Liver (tissue), 3 donors: ENCODE measurements at regions not wholly inside any gene's neighbourhood (a gene's known extent, or its start where the extent isn't known, plus 50 kb on each side); places are given as distances from the start of the nearest gene placed in this dataset.

Experiments used
- ATF3 ChIP-seq: IDR thresholded peaks from 2 replicates; pipeline ENCODE4 v1.6.1; 2016; ENCODE audit warnings: antibody characterized with exemption
- CTCF ChIP-seq: fragments of 150-350 bp; IDR thresholded peaks from 2 replicates; pipeline ENCODE4 v1.5.1; 2017; ENCODE audit warnings: improper control_type of control experiment, low read depth, low read length; ENCODE audit not compliant: missing input control
- GABPA ChIP-seq, 2 donors: IDR thresholded peaks in 1 of 2; conservative IDR thresholded peaks in 1 of 2; 2 replicates each; pipeline ENCODE4 v1.6.1; 2016; ENCODE audit warnings: antibody characterized with exemption in 2 of 2, mild to moderate bottlenecking in 1 of 2, moderate library complexity in 1 of 2
- HNF4A ChIP-seq, 2 donors: conservative IDR thresholded peaks; 2 replicates each; pipeline ENCODE4 v1.6.1; 2016; ENCODE audit warnings: antibody characterized with exemption in 2 of 2, mild to moderate bottlenecking in 2 of 2
- HNF4G ChIP-seq: IDR thresholded peaks from 2 replicates; pipeline ENCODE4 v1.6.1; 2016; ENCODE audit warnings: antibody characterized with exemption
- JUND ChIP-seq, 2 donors: IDR thresholded peaks; 2 replicates each; pipeline ENCODE4 v1.6.1; 2016; ENCODE audit warnings: antibody characterized with exemption in 2 of 2
- RAD21 ChIP-seq, 2 donors: IDR thresholded peaks; 2 replicates each; pipeline ENCODE4 v1.6.1; 2016; ENCODE audit warnings: antibody characterized with exemption in 2 of 2, mild to moderate bottlenecking in 2 of 2
- REST ChIP-seq: IDR thresholded peaks from 2 replicates; pipeline ENCODE4 v1.6.1; 2016; ENCODE audit warnings: antibody characterized with exemption, mild to moderate bottlenecking
- RXRA ChIP-seq, 2 donors: IDR thresholded peaks; 2 replicates each; pipeline ENCODE4 v1.6.1; 2017 to 2018; ENCODE audit warnings: antibody characterized with exemption in 2 of 2, mild to moderate bottlenecking in 1 of 2
- SP1 ChIP-seq: IDR thresholded peaks from 2 replicates; pipeline ENCODE4 v1.6.1; 2018; ENCODE audit warnings: antibody characterized with exemption, mild to moderate bottlenecking
- TAF1 ChIP-seq: conservative IDR thresholded peaks from 2 replicates; pipeline ENCODE4 v1.6.1; 2016; ENCODE audit warnings: antibody characterized with exemption, mild to moderate bottlenecking
- YY1 ChIP-seq: IDR thresholded peaks from 2 replicates; pipeline ENCODE4 v1.6.1; 2016; ENCODE audit warnings: antibody characterized with exemption, mild to moderate bottlenecking
- donor health status: healthy.
- donor health status: healthy.

- TF ChIP-seq TAF1 (no peak), CTCF (no peak), ATF3 (no peak), REST (no peak), JUND (IDR thresholded peaks at IDR 0.05) (no peak), GABPA (IDR thresholded peaks at IDR 0.05 in 1 of 2, conservative IDR thresholded peaks at IDR 0.05 in 1 of 2) (no peak), YY1 (no peak), HNF4A (conservative IDR thresholded peaks at IDR 0.05) (no peak), RAD21 (IDR thresholded peaks at IDR 0.05) (no peak), SP1 (no peak), HNF4G (no peak), RXRA (IDR thresholded peaks at IDR 0.05) (no peak)
These were observed 136.9 kb upstream of the SGK1 start for GRCh38 chr6:134454794-134455193.
